GM20000 (cell line): ENCODE measurements at regions not wholly inside any gene's neighbourhood (a gene's known extent, or its start where the extent isn't known, plus 50 kb on each side); places are given as distances from the start of the nearest gene placed in this dataset.

Experiments used
- DNase-seq: peaks from one replicate; pipeline ENCODE4 v3.0.0; 2012; ENCODE audit warnings: low spot score
- CTCF ChIP-seq: IDR thresholded peaks from 2 replicates; pipeline ENCODE4 v1.5.1; 2012; ENCODE audit warnings: mild to moderate bottlenecking, control low read depth; ENCODE audit errors: extremely low read depth, missing control alignments

DNA sequence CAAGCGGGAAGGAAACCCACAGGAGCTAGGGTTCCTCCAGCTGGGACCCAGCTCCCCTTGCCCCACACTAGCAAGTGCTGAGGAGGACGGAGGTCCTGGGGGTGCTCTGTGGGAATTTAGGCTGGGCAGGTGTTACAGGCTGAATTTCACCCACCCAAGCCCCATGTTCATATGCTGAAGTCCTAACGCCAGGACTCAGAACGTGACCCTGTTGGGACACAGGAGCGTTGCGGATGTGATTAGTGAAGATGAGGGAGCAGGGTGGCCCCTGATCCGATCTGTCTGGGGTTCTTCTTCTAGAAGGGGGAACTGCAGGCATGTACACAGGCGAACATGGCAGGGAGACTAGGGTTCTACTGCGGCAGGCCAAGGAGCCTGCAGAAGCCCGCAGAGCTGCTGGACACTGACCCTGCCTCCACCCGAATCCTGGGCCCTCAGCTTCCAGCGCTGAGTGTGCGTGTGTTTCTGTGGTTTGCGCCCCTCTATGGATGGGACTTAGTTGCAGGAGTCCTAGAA, 103.4 kb upstream of the FGF3 start:
- no peak for DNase-seq
- no peak for TF ChIP-seq CTCF

GRCh38 chr11:69923196-69923595, 104.0 kb upstream of the FGF3 start:
- no peak for DNase-seq
- TF ChIP-seq CTCF: no peak

DNA sequence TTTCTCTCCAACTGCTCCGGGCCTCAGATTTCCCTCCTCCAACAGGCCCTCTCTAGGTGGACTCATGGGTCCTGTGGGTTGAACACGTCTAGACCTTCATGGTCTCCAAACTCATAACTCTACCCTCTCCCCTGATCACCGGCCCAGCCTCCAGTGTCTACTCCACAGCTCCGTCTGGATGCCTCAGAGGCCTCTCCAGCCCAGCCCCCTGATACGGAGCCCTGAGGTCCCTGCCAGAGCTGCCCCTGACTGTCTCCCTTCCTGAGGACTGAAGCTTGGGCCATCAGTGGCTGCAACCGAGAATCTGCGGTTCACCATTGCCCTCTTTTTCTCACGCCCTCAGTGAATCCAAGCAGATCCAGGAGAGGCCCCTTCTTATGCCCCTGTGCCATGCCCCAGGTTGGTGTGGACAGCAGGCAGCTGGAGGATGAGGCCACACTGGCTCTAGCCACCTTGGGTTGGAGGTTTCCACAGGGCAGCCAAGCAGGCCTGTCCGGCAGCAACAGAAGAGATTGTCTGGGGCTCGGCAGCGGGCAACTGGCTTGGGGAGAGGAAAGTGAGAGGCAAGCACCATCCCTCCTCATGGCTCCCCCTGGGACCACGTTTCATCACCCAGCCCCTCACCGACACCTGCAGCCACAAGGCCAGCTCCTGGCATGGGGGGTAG, 104.6 kb upstream of the FGF3 start:
- TF ChIP-seq CTCF: no peak
- DNase-seq: no peak

DNA sequence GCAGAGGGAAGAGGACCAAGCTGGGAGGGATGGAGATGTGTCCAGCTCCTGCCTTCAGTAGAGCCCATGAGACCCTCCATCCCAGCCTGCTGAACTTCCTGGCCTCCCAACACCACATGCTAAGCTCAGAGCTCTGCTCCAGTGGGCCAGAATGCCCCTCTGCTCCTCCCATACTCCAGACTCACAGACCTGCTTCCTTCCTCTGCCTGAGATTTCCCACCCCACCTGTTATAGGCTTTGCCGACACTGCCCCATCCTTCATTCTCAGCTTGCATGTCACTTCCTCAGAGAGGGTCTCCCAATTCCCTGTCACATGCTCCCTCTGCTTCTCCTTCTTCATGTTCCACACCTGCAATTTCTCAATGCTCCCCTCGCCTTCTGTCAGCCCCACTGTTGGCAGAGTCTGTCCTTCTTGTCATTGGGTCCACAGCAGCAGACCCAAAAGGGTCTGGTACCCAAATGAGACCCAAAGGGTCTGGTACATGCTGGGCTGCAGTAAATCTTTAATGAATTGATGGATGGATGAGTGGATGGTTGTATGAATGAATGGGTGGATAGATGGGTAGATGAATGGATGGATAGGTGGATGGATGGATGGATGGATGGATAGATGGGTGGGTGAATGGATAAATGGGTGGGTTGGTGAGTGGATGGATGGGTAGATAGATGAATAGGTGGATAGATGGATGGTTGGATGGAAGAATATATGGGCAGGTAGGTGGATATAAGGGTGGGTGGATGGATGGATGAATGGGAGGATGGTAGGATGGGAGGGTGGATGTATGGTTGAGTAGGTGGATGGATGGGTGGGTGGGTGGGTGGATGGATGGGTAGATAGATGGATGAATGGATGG, 105.3 kb upstream of the FGF3 start:
- no peak for TF ChIP-seq CTCF
- no peak for DNase-seq

DNA sequence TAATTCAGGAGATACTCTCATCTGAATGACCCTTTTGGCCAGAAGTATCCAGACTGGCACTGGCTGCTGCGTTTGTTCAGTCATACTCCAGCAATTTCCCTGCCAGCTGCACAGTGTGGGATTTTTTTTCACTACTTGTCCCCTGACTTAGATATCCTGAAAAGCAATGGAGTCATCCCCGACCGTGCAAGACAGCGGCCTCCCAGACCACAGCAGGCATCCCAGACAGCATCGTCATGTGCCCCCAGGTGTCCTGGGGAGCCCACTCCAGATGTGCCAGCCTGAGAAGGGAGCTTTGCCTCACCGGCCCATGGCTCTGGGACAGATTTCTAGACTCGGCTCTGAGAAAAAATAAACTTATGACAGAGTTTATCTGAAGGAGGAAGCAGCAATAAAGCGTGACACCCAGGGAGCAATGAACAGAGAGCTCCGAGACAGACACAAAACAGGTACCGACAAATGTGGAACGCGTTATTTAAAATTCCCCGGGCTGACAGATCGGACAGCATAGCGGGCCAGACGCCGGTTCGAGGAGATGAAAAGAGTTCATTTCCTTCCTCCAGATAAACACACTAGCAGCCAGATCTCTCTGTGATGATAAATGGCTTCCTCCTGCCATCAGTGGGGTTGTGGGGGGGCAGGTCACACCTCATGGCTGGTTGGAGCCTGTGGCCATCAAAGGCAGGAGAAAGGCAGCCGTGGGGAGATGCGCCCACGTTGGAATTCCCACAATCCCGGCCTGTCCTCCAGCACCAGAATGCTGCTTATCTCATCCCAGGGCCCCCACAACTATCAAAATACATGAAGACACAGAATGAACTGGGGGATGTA, 106.4 kb upstream of the FGF3 start:
- no peak for TF ChIP-seq CTCF
- no peak for DNase-seq

DNA sequence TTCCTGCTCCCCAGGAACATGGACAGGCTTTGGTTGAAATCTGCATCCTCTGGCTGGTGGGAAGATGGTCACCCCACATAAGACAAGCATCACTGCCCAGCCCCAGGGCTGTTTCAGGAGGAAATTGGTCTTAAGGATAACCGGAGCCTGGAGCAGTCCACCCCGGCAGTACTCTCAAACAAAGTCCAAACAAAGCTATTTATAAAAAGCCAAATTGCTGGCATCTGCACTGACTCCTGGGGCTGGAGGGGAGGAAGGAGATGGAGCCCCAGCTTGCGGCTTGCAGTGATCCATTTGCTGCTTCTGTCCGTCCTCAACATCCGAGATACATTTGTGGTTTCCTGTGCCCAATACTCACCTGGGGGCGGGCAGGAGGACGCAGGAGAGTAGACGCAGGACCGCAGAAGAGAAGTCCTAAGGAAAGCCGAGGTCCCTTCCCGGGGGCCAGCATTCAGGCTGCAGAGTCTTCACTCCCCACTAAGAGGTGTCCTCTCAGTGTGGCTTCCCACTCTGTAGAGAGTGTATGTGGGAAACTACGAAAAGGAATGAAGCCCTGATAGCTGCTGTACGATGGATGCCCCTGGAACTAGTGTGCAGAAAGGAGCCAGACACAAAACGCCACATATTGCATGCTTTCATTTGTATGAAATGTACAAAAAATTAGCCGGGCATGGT, 107.3 kb upstream of the FGF3 start:
- no peak for TF ChIP-seq CTCF

More for the DNA sequence above, 107.3 kb upstream of the FGF3 start:
- no peak for DNase-seq
